ENCODE measurements at regions not wholly inside any gene's neighbourhood (a gene's known extent, or its start where the extent isn't known, plus 50 kb on each side); places are given as distances from the start of the nearest gene placed in this dataset.
"Not testable (repeated sequence)": the region's sequence is repeated elsewhere in the genome, so short reads cannot be mapped to it uniquely, and the experiment has no call there.

DNA sequence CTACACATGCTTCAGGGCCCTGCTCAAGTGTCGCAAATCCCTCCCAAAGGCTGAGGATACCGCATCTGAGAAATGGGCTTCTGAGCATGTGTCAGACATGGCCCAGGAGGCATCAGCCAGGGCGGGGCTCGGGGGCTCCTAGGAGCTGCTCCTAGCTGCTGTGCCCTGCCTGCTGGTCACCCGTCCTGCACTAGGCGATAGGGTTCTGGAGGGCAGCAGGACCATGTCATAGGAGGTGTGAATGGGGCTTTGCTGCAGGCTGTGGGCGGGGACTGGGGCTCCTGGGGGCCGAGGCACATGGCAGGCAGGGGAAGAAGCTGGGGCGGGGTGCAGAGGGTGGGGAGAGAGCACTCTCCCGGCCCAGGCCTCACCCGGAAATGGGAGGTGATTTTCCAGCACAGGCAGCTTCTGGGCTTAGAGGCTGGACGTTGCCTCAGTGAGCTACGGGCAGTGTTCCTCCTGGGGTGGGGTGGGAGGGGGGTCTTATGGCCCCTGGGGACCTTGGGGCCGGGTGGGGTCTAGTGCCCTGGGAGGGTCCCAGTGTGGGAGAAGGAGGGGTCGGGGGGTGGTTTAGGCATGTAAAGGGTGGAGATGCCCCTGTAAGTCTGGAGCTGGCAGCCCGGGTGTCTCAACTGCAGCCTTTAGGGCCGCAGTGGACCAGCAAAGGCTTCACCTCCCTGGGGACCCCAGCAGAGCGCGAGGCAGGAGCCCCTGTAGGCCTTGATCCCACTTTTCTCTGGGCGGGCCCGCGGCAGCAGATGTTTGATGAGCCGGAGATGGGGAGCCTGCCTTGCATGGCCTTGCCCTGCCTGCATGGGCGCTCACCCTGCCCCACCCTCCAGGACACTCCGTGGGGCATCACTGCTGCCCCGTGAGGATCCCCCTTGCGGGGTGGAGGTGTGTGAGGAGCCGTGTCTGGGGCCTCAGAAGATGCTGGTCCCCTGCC is 98.6 kb upstream of the LRPAP1 start:
- Histone ChIP-seq H3K4me3 (ENCODE audit: low read depth, low read length) (no peak overlapping the region), H3K27me3 (ENCODE audit: control insufficient read depth, insufficient read depth, low read length) (no peaks in the 10 kb centered on the region), H3K36me3 (ENCODE audit: control insufficient read depth, insufficient read depth, low read length) (no peaks in the 10 kb centered on the region)
- TF ChIP-seq, protein P1, sequence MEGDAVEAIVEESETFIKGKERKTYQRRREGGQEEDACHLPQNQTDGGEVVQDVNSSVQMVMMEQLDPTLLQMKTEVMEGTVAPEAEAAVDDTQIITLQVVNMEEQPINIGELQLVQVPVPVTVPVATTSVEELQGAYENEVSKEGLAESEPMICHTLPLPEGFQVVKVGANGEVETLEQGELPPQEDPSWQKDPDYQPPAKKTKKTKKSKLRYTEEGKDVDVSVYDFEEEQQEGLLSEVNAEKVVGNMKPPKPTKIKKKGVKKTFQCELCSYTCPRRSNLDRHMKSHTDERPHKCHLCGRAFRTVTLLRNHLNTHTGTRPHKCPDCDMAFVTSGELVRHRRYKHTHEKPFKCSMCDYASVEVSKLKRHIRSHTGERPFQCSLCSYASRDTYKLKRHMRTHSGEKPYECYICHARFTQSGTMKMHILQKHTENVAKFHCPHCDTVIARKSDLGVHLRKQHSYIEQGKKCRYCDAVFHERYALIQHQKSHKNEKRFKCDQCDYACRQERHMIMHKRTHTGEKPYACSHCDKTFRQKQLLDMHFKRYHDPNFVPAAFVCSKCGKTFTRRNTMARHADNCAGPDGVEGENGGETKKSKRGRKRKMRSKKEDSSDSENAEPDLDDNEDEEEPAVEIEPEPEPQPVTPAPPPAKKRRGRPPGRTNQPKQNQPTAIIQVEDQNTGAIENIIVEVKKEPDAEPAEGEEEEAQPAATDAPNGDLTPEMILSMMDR (IDR thresholded peaks at IDR 0.05; ENCODE audit: insufficient read depth, low read length, severe bottlenecking) = no peak
- FAIRE-seq (peak; percentile 43), DNase-seq (ENCODE audit: low read depth) (no peak)

DNA sequence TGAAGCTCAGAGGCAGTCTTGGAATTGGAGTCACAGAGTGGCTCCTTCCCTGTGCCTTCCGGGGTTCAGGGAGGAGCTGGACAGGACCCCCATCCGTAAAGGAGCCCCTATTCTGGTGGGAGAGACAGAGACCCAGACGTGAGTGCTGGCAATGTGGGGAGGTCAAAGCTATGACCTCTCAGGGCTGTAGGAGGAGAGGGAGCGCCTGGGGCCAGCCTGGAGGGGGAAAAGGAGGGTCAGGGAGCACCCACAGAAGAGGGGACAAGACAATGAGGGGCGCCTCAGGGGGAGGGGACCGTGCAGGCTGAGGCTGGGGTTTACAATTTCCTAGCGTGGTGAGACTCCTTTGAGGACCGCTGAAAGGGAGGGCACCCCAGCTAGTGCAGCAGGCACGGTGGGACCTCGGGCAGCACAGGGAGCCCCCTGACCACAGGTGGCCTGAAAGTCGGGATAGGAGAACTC is 97.9 kb upstream of the LRPAP1 start:
- FAIRE-seq (no peak), DNase-seq (ENCODE audit: low read depth) (no peak)
- H3K4me3 ChIP-seq (ENCODE audit: low read depth, low read length) = no peak overlapping the region
- TF ChIP-seq, protein P1 (IDR thresholded peaks at IDR 0.05; ENCODE audit: insufficient read depth, low read length, severe bottlenecking) = no peak
- no peaks in the 10 kb centered on the region for H3K36me3 ChIP-seq (ENCODE audit: control insufficient read depth, insufficient read depth, low read length)
- no peaks in the 10 kb centered on the region for H3K27me3 ChIP-seq (ENCODE audit: control insufficient read depth, insufficient read depth, low read length)

DNA sequence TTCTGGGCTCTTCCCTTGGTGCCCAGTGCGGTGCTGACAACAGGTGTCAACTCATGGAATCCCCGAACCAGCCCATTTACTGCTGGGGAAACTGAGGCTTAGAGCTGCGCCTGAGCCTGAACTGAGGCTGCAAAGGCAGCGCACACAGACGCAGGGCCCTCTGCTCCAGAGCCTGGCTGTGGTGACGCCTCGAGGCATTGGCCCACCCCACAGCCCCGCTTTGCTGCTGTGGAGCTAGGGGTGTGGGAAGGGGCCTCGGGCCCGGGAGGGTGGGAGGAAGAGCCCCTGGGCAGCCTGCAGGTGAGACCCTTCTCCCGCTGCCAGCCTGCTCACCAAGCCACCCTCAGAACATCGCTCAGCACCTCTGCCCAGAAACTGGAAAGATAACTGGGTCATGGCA is 97.4 kb upstream of the LRPAP1 start:
- TF ChIP-seq, protein P1 (IDR thresholded peaks at IDR 0.05; ENCODE audit: insufficient read depth, low read length, severe bottlenecking) = no peak
- no peaks in the 10 kb centered on the region for H3K27me3 ChIP-seq (ENCODE audit: control insufficient read depth, insufficient read depth, low read length)

DNA sequence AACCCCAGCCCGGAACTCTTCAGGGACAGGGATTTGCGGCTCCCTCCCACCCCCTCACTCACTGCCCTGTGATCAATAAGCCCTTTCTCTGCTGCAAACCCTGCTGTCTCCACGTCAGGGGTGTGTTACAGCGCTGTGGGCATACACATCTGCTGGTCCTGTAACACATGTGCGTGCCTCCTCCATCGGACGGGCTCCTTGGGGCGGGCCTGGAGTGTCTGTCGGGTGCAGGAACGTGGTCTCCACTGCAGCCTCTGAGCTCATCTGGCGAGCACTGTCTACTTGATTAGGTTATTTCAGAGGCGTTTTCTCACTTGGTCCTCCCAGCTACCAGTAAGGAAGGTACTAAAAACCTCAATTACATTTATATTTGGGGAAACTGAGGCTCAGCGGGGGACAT is 97.0 kb upstream of the LRPAP1 start:
- DNase-seq (ENCODE audit: low read depth); H3K36me3 ChIP-seq (ENCODE audit: control insufficient read depth, insufficient read depth, low read length); FAIRE-seq; H3K27me3 ChIP-seq (ENCODE audit: control insufficient read depth, insufficient read depth, low read length); H3K4me3 ChIP-seq (ENCODE audit: low read depth, low read length): not testable (repeated sequence)

More for the DNA sequence above, 97.4 kb upstream of the LRPAP1 start:
- DNase-seq (ENCODE audit: low read depth) (no peak), FAIRE-seq (no peak)
- Histone ChIP-seq H3K4me3 (ENCODE audit: low read depth, low read length) (no peak overlapping the region), H3K36me3 (ENCODE audit: control insufficient read depth, insufficient read depth, low read length) (no peaks in the 10 kb centered on the region)

DNA sequence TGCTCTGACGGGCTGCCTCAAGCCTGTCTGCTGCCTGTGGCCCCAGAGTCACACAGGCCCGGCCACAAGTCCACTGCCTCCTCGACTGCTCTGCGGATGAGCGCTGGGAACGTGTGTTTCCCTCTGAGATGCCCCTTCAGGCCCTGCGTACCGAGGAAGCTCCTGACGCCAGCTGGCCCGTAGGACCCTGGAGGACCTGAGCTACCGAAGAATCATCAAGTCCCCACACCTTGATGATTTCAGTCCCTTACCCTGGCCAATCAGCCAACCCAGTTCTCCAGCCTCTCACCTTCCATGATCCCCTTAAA is 96.6 kb upstream of the LRPAP1 start:
- TF ChIP-seq, protein P1 (IDR thresholded peaks at IDR 0.05; ENCODE audit: insufficient read depth, low read length, severe bottlenecking) = no peak
- DNase-seq (ENCODE audit: low read depth) (no peak), FAIRE-seq (peak; percentile 50)
- Histone ChIP-seq H3K27me3 (ENCODE audit: control insufficient read depth, insufficient read depth, low read length) (no peaks in the 10 kb centered on the region), H3K4me3 (ENCODE audit: low read depth, low read length) (no peak overlapping the region), H3K36me3 (ENCODE audit: control insufficient read depth, insufficient read depth, low read length) (no peaks in the 10 kb centered on the region)

DNA sequence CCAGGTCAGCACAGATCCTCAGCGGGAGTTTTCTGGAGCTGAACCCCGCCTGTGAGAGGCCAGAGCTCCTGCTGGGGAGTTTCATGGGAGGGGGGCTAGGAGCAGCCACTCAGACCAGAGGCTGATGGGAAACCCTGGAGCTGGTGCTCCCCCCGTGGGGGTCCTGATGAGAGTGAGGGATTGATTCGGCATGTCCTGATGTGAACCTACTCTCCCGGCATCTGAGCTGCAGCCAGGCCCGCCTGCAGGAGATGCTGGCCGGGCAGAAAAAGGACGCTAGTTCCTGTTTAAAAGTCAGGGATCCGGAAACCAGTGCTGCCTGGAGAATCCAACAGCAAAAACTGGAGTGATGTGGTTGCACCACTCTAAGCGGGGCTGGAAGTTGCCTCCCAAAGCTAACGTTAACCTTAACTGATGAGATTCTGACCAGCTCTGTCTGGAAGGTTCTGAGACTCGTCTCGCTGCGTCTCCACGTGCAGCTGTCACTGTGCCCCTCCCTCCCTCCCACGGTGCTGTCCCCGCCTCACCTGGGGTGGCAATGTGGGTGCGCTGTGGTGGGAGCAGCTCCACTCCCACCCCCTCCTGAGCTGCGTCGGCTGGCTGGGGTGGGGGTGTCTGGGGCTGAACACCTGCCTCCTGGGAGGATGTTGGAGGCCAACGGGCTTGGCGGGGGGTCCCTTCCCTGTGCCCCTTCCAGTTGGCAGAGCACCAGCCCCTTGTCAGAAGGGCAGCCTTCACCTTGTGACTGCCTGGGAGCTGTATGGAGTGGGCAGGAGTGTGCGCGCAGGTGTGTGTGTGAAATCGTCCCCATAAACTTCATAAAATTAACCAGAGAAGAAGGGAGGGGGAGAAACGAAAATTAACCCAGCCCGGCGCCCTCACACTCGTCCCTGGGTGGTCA is 96.0 kb upstream of the LRPAP1 start:
- not testable (repeated sequence) for H3K36me3 ChIP-seq (ENCODE audit: control insufficient read depth, insufficient read depth, low read length); H3K4me3 ChIP-seq (ENCODE audit: low read depth, low read length); DNase-seq (ENCODE audit: low read depth); H3K27me3 ChIP-seq (ENCODE audit: control insufficient read depth, insufficient read depth, low read length)
- peak; percentile 84 for FAIRE-seq

DNA sequence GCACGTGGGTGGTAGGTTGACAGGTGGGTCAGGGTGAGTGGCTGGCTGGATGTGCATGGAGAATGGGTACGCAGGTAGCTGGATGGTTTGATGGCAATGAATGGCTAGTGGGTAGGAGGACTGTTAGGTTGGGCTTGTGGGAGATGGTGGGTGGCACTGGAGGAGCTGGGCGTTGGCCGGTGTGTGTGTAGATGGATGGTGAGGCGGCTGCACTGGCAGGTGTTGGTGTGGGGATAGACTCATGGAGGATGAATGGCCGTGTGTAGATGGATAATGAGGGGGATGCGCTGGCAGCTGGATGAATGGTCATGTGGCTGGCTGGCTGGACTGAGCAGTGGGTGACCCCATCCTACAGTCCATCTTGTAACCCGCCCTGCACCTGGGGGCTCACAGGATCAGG is 95.2 kb upstream of the LRPAP1 start:
- not testable (repeated sequence) for H3K36me3 ChIP-seq (ENCODE audit: control insufficient read depth, insufficient read depth, low read length); DNase-seq (ENCODE audit: low read depth); H3K4me3 ChIP-seq (ENCODE audit: low read depth, low read length); H3K27me3 ChIP-seq (ENCODE audit: control insufficient read depth, insufficient read depth, low read length)
- FAIRE-seq = peak; percentile 98

DNA sequence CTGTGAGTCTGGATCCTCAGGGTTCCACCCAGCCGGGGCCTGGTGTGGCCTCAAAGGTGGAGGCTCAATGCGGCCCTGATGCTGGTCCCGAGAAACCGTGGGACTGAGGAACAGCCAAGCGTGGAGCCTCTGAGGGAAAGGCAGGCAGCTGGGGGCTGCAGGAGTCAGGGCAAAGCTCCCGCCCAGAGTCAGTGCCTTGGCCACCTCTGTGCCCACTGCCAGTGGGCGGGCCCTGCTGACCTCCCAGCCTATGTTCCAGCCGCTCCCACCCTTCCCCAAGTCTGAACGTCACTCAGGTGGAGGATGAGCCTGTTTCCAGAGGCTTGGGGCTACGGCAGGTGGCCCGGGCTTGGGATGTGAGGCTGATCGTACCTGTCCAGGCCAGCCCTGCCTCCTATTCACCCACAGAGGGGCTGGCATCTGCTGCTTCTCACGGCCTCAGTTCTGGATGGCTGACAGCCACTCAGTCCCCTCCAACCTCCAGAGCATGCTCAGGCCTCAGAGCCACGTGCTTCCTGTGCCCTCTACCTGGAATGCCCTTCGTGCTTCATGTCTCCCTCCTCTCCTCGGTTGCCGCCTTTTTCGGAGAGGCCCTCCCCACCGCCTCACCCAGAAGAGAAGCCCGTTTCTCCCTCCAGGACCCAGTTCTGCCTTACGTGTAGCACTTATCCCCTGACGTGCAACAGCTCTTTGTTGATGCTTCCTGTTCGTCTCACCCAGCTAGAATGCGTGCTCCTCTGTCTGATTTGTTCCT is 94.1 kb upstream of the LRPAP1 start:
- DNase-seq (ENCODE audit: low read depth); FAIRE-seq; H3K4me3 ChIP-seq (ENCODE audit: low read depth, low read length); H3K27me3 ChIP-seq (ENCODE audit: control insufficient read depth, insufficient read depth, low read length); H3K36me3 ChIP-seq (ENCODE audit: control insufficient read depth, insufficient read depth, low read length): not testable (repeated sequence)

DNA sequence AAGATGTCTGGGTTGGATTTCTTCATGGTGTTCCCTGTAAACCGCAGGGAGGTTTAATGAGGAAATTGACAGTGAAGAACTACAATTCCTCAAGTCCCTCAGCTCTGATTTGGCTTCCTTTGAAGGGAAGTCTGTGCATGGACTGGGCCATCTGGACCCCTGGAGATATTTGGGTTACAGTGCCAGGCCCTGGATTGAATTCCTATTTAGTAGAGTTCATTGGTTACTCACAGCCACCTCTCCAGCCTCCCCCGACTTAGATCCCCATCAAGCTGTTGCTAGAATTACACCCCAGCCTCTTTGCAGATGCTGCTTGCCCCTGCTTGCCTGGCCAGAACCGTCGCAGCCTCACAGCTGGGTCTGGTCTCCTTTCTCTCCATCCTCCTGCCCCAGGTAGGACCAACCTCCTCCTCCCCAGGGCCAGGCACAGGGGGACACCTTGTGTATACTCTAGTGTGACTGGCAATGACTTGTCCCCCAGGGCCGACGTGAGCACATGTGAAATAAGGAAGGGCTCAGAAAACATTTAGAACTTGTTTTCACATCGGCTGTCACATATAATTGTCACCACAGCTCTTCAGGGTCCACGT is 93.2 kb upstream of the LRPAP1 start:
- not testable (repeated sequence) for H3K4me3 ChIP-seq (ENCODE audit: low read depth, low read length); H3K36me3 ChIP-seq (ENCODE audit: control insufficient read depth, insufficient read depth, low read length); DNase-seq (ENCODE audit: low read depth); H3K27me3 ChIP-seq (ENCODE audit: control insufficient read depth, insufficient read depth, low read length)
- peak; percentile 86 for FAIRE-seq

Data from bronchial epithelial cell (primary cell).